WTC11 (cell line): ENCODE measurements at regions not wholly inside any gene's neighbourhood (a gene's known extent, or its start where the extent isn't known, plus 50 kb on each side); places are given as distances from the start of the nearest gene placed in this dataset.
"Not testable (repeated sequence)": the region's sequence is repeated elsewhere in the genome, so short reads cannot be mapped to it uniquely, and the experiment has no call there.

Experiments
- ATF2 ChIP-seq: sonication (generic); formaldehyde crosslinking; IDR thresholded peaks from 2 replicates; pipeline ENCODE4 v1.8.1; 2022; ENCODE audit warnings: low read depth, missing genetic modification reagents, borderline replicate concordance
- CBFB ChIP-seq: sonication (generic); formaldehyde crosslinking; IDR thresholded peaks from 2 replicates; pipeline ENCODE4 v1.8.1; 2022; ENCODE audit warnings: mild to moderate bottlenecking, low read depth, missing genetic modification reagents
- CTCF ChIP-seq: fragments of 200-600 bp; IDR thresholded peaks from 2 replicates; pipeline ENCODE4 v1.8.0; 2022; ENCODE audit warnings: antibody characterized with exemption
- KAT7 ChIP-seq: sonication (generic); formaldehyde crosslinking; IDR thresholded peaks from 2 replicates; pipeline ENCODE4 v1.8.1; 2023; ENCODE audit warnings: missing genetic modification reagents, mild to moderate bottlenecking, borderline replicate concordance
- NFYB ChIP-seq: sonication (generic); formaldehyde crosslinking; conservative IDR thresholded peaks from 2 replicates; pipeline ENCODE4 v1.8.0; 2022; ENCODE audit warnings: low read depth, missing genetic modification reagents

- not testable (repeated sequence) for TF ChIP-seq NFYB (CRISPR knock-in tag); CTCF; KAT7 (CRISPR knock-in tag); ATF2 (CRISPR knock-in tag); CBFB
Observed at GRCh38 chr4:117745379-117745778, 288.9 kb upstream of the NDST3 start.
